C4-2B (cell line): ENCODE measurements at regions not wholly inside any gene's neighbourhood (a gene's known extent, or its start where the extent isn't known, plus 50 kb on each side); places are given as distances from the start of the nearest gene placed in this dataset.

Source experiments
- H3K27ac ChIP-seq: fragments of 450-650 bp; 2 replicates; pipeline ENCODE4 v1.5.1; 2017
- CTCF ChIP-seq: fragments of 450-650 bp; conservative IDR thresholded peaks from 2 replicates; pipeline ENCODE4 v1.5.1; 2017; ENCODE audit warnings: mild to moderate bottlenecking
- ZFX ChIP-seq: fragments of 450-650 bp; IDR thresholded peaks from 2 replicates; pipeline ENCODE4 v1.6.1; 2017

- no peak overlapping the region for H3K27ac ChIP-seq
- no peak for TF ChIP-seq CTCF
- no peak for TF ChIP-seq ZFX
Measured at GRCh38 chr18:55735199-55735855, 147.3 kb upstream of the TCF4 start.

GRCh38 chr18:55732227-55733106, 144.5 kb upstream of the TCF4 start:
- TF ChIP-seq ZFX (no peak), CTCF (no peak)
- no peak overlapping the region for H3K27ac ChIP-seq

GRCh38 chr18:55731594-55732042, 143.6 kb upstream of the TCF4 start:
- no peak overlapping the region for H3K27ac ChIP-seq
- TF ChIP-seq CTCF (no peak), ZFX (no peak)

GRCh38 chr18:55721006-55721405, 133.0 kb upstream of the TCF4 start:
- H3K27ac ChIP-seq: peak overlapping the region; percentile 56

- no peak overlapping the region for H3K27ac ChIP-seq
- TF ChIP-seq ZFX (no peak), CTCF (no peak)
Measured at GRCh38 chr18:55713707-55714106, 125.7 kb upstream of the TCF4 start.

GRCh38 chr18:55706898-55707297, 118.9 kb upstream of the TCF4 start:
- TF ChIP-seq ZFX (no peak), CTCF (no peak)
- no peak overlapping the region for H3K27ac ChIP-seq

- no peak overlapping the region for H3K27ac ChIP-seq
- no peak for TF ChIP-seq CTCF
- TF ChIP-seq ZFX: no peak
Measured at GRCh38 chr18:55699233-55699765, 111.3 kb upstream of the TCF4 start.
